Fibroblast of villous mesenchyme (primary cell): ENCODE measurements at regions not wholly inside any gene's neighbourhood (a gene's known extent, or its start where the extent isn't known, plus 50 kb on each side); places are given as distances from the start of the nearest gene placed in this dataset.
"Not testable (repeated sequence)": the region's sequence is repeated elsewhere in the genome, so short reads cannot be mapped to it uniquely, and the experiment has no call there.

Experiments used
- DNase-seq: peaks from one replicate; pipeline ENCODE4 v3.0.0-alpha.2; 2010; ENCODE audit warnings: low read depth
- H3K4me3 ChIP-seq: 2 replicates; pipeline ENCODE4 v1.5.1; 2011; ENCODE audit warnings: low read depth, mild to moderate bottlenecking, low read length
- TF ChIP-seq, protein P1 (sequence below): IDR thresholded peaks from 2 replicates; pipeline ENCODE4 v1.5.1; 2012; ENCODE audit warnings: low read depth, mild to moderate bottlenecking, low read length; ENCODE audit not compliant: insufficient read depth

DNA sequence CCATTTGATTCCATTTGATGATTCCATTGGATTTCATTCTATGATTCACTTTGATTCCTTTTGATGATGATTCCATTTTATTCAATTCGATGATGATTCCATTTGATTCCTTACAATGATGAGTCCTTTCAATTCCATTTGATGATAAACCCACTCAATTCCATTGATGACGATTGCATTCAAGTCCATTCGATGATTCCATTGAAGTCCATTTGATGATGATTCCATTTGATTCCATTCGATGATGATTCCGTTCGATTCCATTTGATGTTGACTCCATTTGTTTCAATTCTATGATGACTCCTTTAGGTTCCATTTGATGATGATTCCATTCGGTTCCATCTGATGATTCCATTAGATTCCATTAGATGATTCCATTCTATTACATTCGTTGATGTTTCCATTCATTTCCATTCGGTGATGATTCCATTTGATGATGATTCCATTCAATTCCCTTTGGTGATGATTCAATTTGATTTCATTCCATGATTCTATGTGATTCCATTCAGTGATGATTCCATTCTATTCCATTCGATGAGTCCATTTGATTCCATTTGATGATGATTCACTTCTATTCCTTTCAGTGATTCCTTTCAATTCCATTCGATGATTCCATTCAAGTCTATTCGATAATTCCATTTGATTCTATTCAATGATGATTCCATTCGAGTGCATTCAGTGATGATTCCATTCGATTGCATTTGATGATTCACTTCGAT lies 1106.0 kb downstream of the RPIA start:
- no peak for DNase-seq
- TF ChIP-seq, protein P1, sequence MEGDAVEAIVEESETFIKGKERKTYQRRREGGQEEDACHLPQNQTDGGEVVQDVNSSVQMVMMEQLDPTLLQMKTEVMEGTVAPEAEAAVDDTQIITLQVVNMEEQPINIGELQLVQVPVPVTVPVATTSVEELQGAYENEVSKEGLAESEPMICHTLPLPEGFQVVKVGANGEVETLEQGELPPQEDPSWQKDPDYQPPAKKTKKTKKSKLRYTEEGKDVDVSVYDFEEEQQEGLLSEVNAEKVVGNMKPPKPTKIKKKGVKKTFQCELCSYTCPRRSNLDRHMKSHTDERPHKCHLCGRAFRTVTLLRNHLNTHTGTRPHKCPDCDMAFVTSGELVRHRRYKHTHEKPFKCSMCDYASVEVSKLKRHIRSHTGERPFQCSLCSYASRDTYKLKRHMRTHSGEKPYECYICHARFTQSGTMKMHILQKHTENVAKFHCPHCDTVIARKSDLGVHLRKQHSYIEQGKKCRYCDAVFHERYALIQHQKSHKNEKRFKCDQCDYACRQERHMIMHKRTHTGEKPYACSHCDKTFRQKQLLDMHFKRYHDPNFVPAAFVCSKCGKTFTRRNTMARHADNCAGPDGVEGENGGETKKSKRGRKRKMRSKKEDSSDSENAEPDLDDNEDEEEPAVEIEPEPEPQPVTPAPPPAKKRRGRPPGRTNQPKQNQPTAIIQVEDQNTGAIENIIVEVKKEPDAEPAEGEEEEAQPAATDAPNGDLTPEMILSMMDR: no peak
- no peak overlapping the region for H3K4me3 ChIP-seq

DNA sequence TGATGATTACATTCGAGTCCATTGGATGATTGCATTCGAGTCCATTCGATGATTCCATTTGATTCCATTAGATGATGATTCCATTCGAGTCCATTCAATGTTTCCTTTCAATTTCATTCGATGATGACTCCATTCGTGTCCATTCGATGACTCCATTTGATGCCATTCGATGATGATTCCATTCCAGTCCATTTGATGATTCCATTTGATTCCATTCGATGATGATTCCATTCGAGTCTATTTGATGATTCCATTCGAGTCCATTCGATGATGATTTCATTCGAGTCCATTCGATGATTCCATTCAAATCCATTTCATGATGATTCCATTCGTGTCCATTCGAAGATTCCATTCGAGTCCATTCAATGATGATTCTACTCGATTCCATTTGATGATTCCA lies 1109.7 kb downstream of the RPIA start:
- not testable (repeated sequence) for DNase-seq, H3K4me3 ChIP-seq

DNA sequence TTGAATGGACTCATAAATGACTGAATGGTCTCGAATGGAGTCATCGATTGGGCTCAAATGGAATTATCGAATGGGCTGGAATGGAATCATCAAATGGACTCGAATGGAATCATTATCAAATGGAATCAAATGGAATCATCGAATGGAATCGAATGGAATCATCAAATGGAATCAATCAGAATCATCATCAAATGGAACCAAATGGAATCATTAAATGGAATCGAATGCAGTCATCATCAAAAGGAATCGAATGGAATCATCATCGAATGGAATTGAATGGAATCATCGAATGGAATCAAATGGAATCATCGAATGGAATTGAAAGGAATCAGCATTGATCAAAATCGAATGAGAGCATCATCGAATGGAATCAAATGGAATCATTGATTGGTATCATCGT lies 1114.9 kb downstream of the RPIA start:
- H3K4me3 ChIP-seq, DNase-seq: not testable (repeated sequence)

DNA sequence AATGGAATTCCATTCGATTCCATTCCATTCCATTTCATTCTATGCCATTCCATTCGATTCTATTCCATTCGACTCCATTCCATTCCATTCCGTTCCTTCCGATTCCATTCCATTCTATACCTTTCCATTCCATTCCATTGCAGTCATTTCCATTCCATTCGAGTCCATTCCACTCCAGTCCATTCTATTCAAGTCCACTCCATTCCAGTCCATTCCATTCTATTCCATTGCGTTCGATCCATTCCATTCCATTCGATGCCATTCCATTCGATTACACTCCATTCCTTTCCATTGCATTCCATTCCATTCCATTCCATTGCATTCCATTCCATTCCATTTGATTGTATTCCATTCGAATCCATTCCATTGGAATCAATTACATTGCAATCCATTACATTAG lies 1119.8 kb downstream of the RPIA start:
- no peak for DNase-seq
- TF ChIP-seq, protein P1: no peak
- H3K4me3 ChIP-seq: no peak overlapping the region

DNA sequence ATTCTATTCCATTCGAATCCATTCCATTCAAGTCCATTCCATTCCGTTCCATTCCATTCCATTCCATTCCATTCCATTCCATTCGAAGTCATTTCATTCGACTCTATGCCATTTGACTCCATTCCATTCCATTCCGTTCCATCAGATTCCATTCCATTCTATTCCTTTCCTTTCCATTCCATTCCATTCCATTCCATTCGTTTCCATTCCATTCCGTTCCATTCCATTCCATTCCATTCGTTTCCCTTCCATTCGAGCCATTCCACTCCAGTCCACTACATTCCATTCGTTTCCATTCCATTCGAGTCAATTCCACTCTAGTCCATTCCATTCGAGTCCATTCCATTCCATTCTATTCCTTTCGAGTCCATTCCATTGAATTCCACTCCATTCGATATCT lies 1120.4 kb downstream of the RPIA start:
- H3K4me3 ChIP-seq, DNase-seq: not testable (repeated sequence)

DNA sequence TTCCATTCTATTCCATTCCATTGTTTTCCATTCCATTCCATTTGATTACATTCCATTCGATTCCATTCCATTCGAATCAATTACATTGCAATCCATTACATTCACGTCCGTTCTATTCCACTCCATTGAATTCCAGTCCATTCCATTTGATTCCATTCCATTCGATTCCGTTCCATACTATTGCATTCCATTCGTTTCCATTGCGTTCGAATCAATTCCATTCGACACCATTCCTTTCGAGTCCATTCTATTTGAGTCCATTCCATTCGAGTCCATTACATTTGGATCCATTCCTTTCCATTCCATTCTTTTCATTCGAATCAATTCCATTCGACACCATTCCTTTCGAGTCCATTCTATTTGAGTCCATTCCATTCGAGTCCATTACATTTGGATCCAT lies 1122.9 kb downstream of the RPIA start:
- not testable (repeated sequence) for H3K4me3 ChIP-seq, DNase-seq

DNA sequence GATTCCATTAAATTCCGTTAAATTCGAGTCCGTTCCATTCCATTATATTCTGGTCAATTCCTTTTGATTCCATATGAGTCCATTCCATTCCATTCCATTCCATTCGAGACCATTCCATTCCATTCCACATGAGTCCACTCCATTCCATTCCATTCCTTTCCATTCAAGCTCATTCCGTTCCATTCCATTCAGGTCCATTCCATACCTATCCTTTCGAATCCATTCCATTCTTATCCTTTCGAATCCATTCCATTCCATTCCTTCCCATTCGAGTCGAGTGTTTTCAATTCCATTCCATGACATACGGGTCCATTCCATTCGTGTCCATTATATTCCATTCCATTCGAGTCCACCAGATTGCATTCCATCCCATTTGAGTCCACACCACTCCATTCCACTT lies 1127.4 kb downstream of the RPIA start:
- TF ChIP-seq, protein P1: no peak
- DNase-seq: no peak
- no peak overlapping the region for H3K4me3 ChIP-seq

DNA sequence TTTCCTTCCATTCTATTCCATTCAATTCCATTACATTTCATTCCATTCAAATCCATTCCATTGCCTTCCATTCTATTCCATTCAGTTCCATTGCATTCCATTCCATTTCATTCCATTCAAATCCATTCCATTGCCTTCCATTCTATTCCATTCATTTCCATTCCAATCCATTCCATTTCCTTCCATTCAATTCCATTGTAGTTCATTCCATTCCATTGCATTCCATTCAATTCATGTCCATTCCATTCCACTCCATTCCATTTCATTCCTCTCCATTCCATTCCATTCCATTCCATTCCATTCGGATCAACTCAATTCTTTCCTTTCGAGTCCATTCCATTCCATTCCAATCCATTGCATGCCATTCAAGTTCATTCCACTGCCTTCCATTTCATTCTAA lies 1128.3 kb downstream of the RPIA start:
- DNase-seq: no peak
- no peak overlapping the region for H3K4me3 ChIP-seq
- TF ChIP-seq, protein P1: no peak

DNA sequence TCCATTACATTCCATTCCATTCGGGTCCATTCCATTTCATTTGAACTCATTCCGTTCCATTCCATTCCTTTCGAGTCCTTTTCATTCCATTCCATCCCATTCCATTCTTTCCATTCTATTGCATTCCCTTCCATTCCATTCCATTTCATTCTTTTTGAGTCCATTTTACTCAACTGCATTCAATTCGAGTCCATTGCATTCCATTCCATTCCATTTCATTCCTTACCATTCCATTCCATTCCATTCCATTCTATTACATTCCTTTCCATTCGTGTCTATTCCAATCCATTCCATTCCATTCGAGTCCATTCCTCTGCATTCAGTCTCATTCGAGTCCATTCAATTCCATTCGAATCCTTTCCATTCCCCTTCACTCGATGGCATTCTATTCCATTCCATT lies 1128.8 kb downstream of the RPIA start:
- no peak overlapping the region for H3K4me3 ChIP-seq
- TF ChIP-seq, protein P1: no peak
- DNase-seq: no peak
